Heart right ventricle (tissue), 16 donors: ENCODE measurements at regions not wholly inside any gene's neighbourhood (a gene's known extent, or its start where the extent isn't known, plus 50 kb on each side); places are given as distances from the start of the nearest gene placed in this dataset.

ENCODE experiments used
- ATAC-seq, 8 donors: fragments of 200-7000 bp; cut with Tn5 transposase; one replicate each; pipeline ENCODE4 v1.9.1; 2020; ENCODE audit warnings: mild to moderate bottlenecking in 8 of 8, moderate library complexity in 8 of 8, moderate number of reproducible peaks in 1 of 8
- DNase-seq, 2 donors: peaks; one replicate each; pipeline ENCODE4 v3.0.0-alpha.2; 2020
- H3K27ac ChIP-seq, 10 donors: fragments of 200-600 bp; sonication (generic) in 2 of 10; one replicate each; pipeline versions ENCODE4 v1.5.0 to v1.8.0; 2020 to 2022; ENCODE audit warnings: mild to moderate bottlenecking in 3 of 10
- H3K27me3 ChIP-seq, 7 donors: fragments of 200-600 bp; one replicate each; pipeline ENCODE4 v1.8.0; 2021 to 2022; ENCODE audit warnings: mild to moderate bottlenecking in 2 of 7
- H3K36me3 ChIP-seq, 9 donors: fragments of 200-600 bp; sonication (generic) in 1 of 9; one replicate each; pipeline versions ENCODE4 v1.5.0 to v1.8.0; 2020 to 2022; ENCODE audit warnings: mild to moderate bottlenecking in 2 of 9
- H3K4me1 ChIP-seq, 9 donors: fragments of 200-600 bp; sonication (generic) in 1 of 9; one replicate each; pipeline versions ENCODE4 v1.5.0 to v1.8.0; 2020 to 2022; ENCODE audit warnings: mild to moderate bottlenecking in 4 of 9
- H3K4me3 ChIP-seq, 10 donors: fragments of 200-600 bp; sonication (generic) in 2 of 10; one replicate each; pipeline versions ENCODE4 v1.5.0 to v1.8.0; 2020 to 2022; ENCODE audit warnings: mild to moderate bottlenecking in 7 of 10, moderate library complexity in 2 of 10
- H3K9me3 ChIP-seq, 11 donors: fragments of 200-600 bp in 10 of 11; sonication (generic) in 2 of 11; one replicate each; pipeline versions ENCODE4 v1.5.0 to v1.8.0; 2013 to 2022; ENCODE audit warnings: mild to moderate bottlenecking in 2 of 11, control low read depth in 1 of 11, moderate library complexity in 1 of 11
- WGBS, 2 donors: extraction: QIAGEN DNeasy Blood & Tissue Kit; methylation state at CpG; one replicate each; pipeline ENCODE4 v1.1.7; 2013; ENCODE audit warnings: inconsistent platforms in 1 of 2; 5-methylcytosine and 5-hydroxymethylcytosine counted together
- intact Hi-C, 10 donors: fragments of 100-400 bp; cut with DNase I; formaldehyde crosslinking; loops; one replicate each; pipeline versions ENCODE4 v1.11.1 to v1.14.2; 2022
- TF ChIP-seq, protein P1 (sequence below), 9 donors: fragments of 200-600 bp; sonication (generic) in 2 of 9; IDR thresholded peaks; one replicate each; pipeline versions ENCODE4 v1.5.0 to v1.8.0; 2021 to 2022; ENCODE audit warnings: antibody characterized with exemption in 9 of 9, mild to moderate bottlenecking in 5 of 9, moderate library complexity in 1 of 9
- donor health status: Arrhythmogenic right ventricular cardiomyopathy.
- donor health status: ischemic (EF 13 %, LVEDD 7.1; RV severe dilation, severe dysfunction).
- donor health status: healthy with polysubstance abuse.
- donor health status: DM: no; HTN: yes; CAD: no.
- donor health status: DM: no; HTN: no; CAD: no.
- donor health status: ischemic (EF 25% LVEDD 6.9; RV normal size, moderate dysfunction).
- donor health status: ischemic (EF 25% LVEDD 5.7; RV mildly dilated, moderate dysfunction).
- donor health status: healthy.
- donor health status: DM: yes; HTN: yes; CAD: no.
- donor health status: Ischemic cardiomyopathy.
- donor health status: ischemic (EF 35%, LVEDD 5.7; RV mildly dilated, moderate dysfunction).
- donor health status: nonischemic (EF 11% LVEDD 7.7; RV severe dilation, severe dysfunction).
- donor health status: DM: yes; HTN: yes; CAD: no.
- donor health status: PGD.
- donor health status: ischemic (EF 29% LVEDD 5.4; RV normal size, mild dysfunction).
- donor health status: nonischemic (EF 23%, LVEDD 6.1; RV moderate dilation, normal function).

DNA sequence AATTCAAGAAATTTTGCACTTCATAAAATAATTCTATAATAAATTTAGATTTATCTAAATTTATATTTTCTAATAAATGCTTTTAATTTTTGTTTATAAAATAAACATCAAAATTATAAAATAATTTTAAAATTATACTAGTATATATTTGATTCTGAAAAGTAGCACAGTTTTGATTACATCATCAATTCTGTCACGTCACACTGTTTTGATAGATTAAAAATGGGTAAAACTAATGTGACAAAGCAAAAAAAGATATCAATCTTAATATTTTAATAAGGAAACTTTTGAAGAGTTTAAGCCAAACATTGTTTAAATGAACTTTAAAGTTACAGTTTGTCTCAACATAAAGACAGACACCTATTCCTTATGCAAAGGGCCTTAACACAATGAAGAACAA, 1001.8 kb downstream of the KCNT2 start:
- no peak for DNase-seq

DNA sequence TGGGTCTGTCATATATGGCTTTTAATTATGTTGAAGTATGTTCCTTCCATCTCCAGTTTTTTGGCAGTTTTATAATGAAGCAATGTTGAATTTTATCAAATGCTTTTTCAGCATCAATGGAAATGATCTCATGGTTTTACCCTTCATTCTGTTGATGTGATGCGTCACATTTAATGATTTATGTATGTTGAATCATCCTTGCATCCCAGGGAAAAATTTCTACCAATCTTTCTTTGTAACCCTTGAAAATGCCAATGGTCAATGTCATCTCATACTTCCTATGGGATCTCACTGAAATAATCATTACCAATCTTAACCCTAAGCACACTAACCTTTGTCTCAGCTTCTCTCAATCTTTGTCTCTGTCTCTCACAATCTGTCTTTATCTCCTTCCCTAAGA, 1004.0 kb downstream of the KCNT2 start:
- TF ChIP-seq, protein P1, sequence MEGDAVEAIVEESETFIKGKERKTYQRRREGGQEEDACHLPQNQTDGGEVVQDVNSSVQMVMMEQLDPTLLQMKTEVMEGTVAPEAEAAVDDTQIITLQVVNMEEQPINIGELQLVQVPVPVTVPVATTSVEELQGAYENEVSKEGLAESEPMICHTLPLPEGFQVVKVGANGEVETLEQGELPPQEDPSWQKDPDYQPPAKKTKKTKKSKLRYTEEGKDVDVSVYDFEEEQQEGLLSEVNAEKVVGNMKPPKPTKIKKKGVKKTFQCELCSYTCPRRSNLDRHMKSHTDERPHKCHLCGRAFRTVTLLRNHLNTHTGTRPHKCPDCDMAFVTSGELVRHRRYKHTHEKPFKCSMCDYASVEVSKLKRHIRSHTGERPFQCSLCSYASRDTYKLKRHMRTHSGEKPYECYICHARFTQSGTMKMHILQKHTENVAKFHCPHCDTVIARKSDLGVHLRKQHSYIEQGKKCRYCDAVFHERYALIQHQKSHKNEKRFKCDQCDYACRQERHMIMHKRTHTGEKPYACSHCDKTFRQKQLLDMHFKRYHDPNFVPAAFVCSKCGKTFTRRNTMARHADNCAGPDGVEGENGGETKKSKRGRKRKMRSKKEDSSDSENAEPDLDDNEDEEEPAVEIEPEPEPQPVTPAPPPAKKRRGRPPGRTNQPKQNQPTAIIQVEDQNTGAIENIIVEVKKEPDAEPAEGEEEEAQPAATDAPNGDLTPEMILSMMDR (IDR thresholded peaks at IDR 0.05) = no peak
- Histone ChIP-seq H3K9me3 (peaks cover 0 to 37% (median 4%) of the 10 kb centered on the region in 11 donors), H3K4me3 (no peak overlapping the region), H3K36me3 (no peaks in the 10 kb centered on the region), H3K27me3 (no peaks in the 10 kb centered on the region), H3K27ac (no peak overlapping the region), H3K4me1 (no peaks in the 10 kb centered on the region)
- ATAC-seq (no peak), DNase-seq (no peak)
- intact Hi-C loops = no loop called here
- 73 to 89% methylated on average over 1 of the region's 1 CpG for WGBS, 2 donors

More for the DNA sequence above, 1001.8 kb downstream of the KCNT2 start:
- intact Hi-C loops = no loop called here
- H3K27ac ChIP-seq = no peak overlapping the region
- H3K4me1 ChIP-seq = no peaks in the 10 kb centered on the region
- H3K9me3 ChIP-seq = peaks cover 0 to 39% (median 2%) of the 10 kb centered on the region in 11 donors
- no peaks in the 10 kb centered on the region for H3K27me3 ChIP-seq
- TF ChIP-seq, protein P1 (IDR thresholded peaks at IDR 0.05) = no peak
- H3K36me3 ChIP-seq = no peaks in the 10 kb centered on the region
- WGBS, 2 donors = 68 to 82% methylated on average over 1 of the region's 1 CpG
- H3K4me3 ChIP-seq = no peak overlapping the region
- ATAC-seq = no peak

DNA sequence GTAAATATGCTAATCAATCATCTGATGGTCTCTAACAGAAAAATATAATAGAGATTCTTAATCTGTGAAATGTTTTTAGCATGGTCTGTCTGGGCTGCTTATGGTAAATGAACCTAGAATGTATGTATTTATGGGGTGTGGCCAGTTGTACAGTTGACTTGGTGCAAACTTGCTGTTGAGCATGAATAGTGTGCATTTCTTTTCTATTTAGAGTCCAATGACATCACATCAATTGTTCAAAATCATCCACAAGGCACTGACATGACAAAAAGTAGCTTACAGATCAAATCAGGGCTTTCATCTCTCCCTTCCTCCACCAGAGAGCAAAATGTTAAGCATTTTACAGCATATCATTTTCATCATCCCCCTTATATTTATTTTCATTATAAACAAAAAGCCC, 1010.3 kb downstream of the KCNT2 start:
- no peak for DNase-seq
- intact Hi-C loops = no loop called here
- H3K9me3 ChIP-seq = peaks cover 0 to 18% (median 0%) of the 10 kb centered on the region in 11 donors
- no peaks in the 10 kb centered on the region for H3K4me1 ChIP-seq
- no peak overlapping the region for H3K4me3 ChIP-seq
- no peaks in the 10 kb centered on the region for H3K27me3 ChIP-seq
- H3K36me3 ChIP-seq = no peaks in the 10 kb centered on the region
- H3K27ac ChIP-seq = no peak overlapping the region
- no peak for ATAC-seq
- TF ChIP-seq, protein P1 (IDR thresholded peaks at IDR 0.05) = no peak

DNA sequence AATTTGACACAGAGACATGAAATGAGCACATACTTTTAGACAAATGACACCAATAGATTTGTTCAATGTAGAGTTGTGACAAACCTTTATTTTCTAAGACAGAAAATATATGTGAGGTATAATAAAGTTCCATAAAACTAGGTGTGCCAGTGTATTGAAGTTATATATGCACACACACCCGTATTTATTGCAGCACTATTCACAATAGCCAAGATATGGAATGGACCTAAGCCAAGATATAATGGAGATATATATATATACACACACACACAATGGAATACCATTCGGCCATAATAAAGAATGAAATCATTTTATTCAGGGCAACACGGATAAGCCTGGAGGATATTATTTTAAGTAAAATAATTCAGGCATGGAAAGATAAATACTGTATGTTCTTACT, 1013.5 kb downstream of the KCNT2 start:
- Histone ChIP-seq H3K4me3 (no peak overlapping the region), H3K27ac (no peak overlapping the region), H3K36me3 (no peaks in the 10 kb centered on the region), H3K27me3 (no peaks in the 10 kb centered on the region), H3K9me3 (peaks cover 0 to 2% (median 0%) of the 10 kb centered on the region in 11 donors), H3K4me1 (no peaks in the 10 kb centered on the region)
- ATAC-seq (no peak), DNase-seq (no peak)
- intact Hi-C loops = no loop called here
- WGBS, 2 donors = 71 to 77% methylated on average over 3 of the region's 3 CpGs
- TF ChIP-seq, protein P1 (IDR thresholded peaks at IDR 0.05) = no peak

DNA sequence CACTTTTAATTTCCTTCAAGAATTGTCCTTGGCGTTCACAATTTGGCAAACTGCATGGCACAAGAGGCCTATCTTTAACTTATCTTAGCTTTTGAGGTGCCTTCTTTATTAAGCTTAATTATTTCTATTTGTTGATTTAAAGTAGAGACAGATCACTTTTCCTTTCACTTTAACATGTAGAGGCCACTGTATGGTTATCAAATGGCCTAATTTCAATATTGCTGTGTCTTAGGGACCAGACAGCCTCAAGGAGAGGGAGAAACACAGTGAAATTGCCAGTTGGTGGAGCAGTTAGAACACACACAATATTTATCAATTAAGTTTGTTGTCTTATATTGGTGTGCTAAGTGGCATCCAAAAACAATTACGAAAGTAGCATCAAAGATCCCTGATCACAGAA, 1013.9 kb downstream of the KCNT2 start:
- DNase-seq = no peak
- TF ChIP-seq, protein P1 (IDR thresholded peaks at IDR 0.05) = no peak
- H3K27ac ChIP-seq = no peak overlapping the region
- intact Hi-C loops = no loop called here
- no peaks in the 10 kb centered on the region for H3K4me1 ChIP-seq
- H3K27me3 ChIP-seq = no peaks in the 10 kb centered on the region
- no peak for ATAC-seq
- no peaks in the 10 kb centered on the region for H3K9me3 ChIP-seq
- H3K36me3 ChIP-seq = no peaks in the 10 kb centered on the region
- no peak overlapping the region for H3K4me3 ChIP-seq
- 81 to 87% methylated on average over 2 of the region's 2 CpGs for WGBS, 2 donors
